ENCODE measurements at regions not wholly inside any gene's neighbourhood (a gene's known extent, or its start where the extent isn't known, plus 50 kb on each side); places are given as distances from the start of the nearest gene placed in this dataset.
A peak's percentile ranks its signal among the peaks of the same experiment; 100 is the strongest.

DNA sequence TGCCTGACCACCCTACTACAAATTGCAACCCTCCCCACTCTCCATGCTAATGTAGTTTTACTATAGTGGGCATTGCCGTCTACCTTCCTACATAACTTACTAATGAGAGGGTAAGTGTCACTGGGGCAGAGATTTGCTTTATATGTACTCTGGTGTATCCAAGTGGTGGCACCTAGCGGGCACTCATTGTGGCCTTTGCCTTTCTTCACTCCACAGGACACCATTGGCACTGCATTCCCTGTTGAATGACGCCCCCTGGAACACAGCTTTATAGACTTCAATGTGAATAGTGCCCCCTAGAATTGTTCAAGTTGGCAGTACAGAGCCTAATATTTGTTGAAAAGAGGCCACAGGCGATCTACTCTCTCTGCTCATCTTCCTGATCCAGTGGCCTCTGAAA, 215.8 kb downstream of the MID1IP1 start:
- H3K27ac ChIP-seq (ENCODE audit: low read depth, low read length) = no peak overlapping the region
- ChIA-PET POLR2A (no interaction called here), CTCF (no interaction called here), RAD21 (ENCODE audit: low non-redundant PET in 1 of 2, low total read pairs in 2 of 2, uncharacterized antibody in 2 of 2, unreplicated experiment in 2 of 2) (no interaction called here)
- H4K20me1 ChIP-seq (ENCODE audit: insufficient read depth) = no peaks in the 10 kb centered on the region
- peaks cover 0 to 1% of the 10 kb centered on the region in 2 experiments; a peak in 1 of 4 replicates for H3K4me1 ChIP-seq (ENCODE audit: control insufficient read depth in 1 of 2, insufficient read depth in 2 of 2, low read length in 2 of 2)
- no peaks in the 10 kb centered on the region for H3K27me3 ChIP-seq (ENCODE audit: insufficient read depth, low read length)
- H3K4me2 ChIP-seq (ENCODE audit: low read length) = no peak overlapping the region
- H3K9me2 ChIP-seq (ENCODE audit: insufficient read depth) = no peaks in the 10 kb centered on the region
- no peak overlapping the region for H3K4me3 ChIP-seq (replicated peaks in 1 of 2; ENCODE audit: low read depth in 1 of 2, low read length in 2 of 2)
- intact Hi-C loops (cut with micrococcal nuclease) = no loop called here
- no peaks in the 10 kb centered on the region for H3K79me2 ChIP-seq (ENCODE audit: insufficient read depth, low read length)
- no peak overlapping the region for H2AFZ ChIP-seq (ENCODE audit: low read depth, low read length, poor library complexity, severe bottlenecking)
- no TSS peak for BruUV-seq (replicated peaks)
- H3K36me3 ChIP-seq (ENCODE audit: control insufficient read depth in 1 of 2, insufficient read depth in 2 of 2, low read length in 2 of 2) = no peaks in the 10 kb centered on the region
- no peaks in the 10 kb centered on the region for H3K9me3 ChIP-seq (ENCODE audit: control insufficient read depth in 1 of 2, insufficient read depth in 1 of 2, low read depth in 1 of 2, low read length in 2 of 2)
- TF ChIP-seq POLR2A (IDR thresholded peaks at IDR 0.05; ENCODE audit: borderline replicate concordance, extremely low read depth, insufficient read depth, insufficient read length) = no peak
- TF ChIP-seq, protein P1, sequence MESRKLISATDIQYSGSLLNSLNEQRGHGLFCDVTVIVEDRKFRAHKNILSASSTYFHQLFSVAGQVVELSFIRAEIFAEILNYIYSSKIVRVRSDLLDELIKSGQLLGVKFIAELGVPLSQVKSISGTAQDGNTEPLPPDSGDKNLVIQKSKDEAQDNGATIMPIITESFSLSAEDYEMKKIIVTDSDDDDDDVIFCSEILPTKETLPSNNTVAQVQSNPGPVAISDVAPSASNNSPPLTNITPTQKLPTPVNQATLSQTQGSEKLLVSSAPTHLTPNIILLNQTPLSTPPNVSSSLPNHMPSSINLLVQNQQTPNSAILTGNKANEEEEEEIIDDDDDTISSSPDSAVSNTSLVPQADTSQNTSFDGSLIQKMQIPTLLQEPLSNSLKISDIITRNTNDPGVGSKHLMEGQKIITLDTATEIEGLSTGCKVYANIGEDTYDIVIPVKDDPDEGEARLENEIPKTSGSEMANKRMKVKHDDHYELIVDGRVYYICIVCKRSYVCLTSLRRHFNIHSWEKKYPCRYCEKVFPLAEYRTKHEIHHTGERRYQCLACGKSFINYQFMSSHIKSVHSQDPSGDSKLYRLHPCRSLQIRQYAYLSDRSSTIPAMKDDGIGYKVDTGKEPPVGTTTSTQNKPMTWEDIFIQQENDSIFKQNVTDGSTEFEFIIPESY (IDR thresholded peaks at IDR 0.05; ENCODE audit: extremely low read depth, insufficient replicate concordance, low read length) = no peak
- TF ChIP-seq, protein P2, sequence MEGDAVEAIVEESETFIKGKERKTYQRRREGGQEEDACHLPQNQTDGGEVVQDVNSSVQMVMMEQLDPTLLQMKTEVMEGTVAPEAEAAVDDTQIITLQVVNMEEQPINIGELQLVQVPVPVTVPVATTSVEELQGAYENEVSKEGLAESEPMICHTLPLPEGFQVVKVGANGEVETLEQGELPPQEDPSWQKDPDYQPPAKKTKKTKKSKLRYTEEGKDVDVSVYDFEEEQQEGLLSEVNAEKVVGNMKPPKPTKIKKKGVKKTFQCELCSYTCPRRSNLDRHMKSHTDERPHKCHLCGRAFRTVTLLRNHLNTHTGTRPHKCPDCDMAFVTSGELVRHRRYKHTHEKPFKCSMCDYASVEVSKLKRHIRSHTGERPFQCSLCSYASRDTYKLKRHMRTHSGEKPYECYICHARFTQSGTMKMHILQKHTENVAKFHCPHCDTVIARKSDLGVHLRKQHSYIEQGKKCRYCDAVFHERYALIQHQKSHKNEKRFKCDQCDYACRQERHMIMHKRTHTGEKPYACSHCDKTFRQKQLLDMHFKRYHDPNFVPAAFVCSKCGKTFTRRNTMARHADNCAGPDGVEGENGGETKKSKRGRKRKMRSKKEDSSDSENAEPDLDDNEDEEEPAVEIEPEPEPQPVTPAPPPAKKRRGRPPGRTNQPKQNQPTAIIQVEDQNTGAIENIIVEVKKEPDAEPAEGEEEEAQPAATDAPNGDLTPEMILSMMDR (IDR thresholded peaks at IDR 0.05 in 2 of 3, conservative IDR thresholded peaks at IDR 0.05 in 1 of 3; ENCODE audit: borderline replicate concordance in 1 of 3, insufficient read depth in 1 of 3, low read depth in 2 of 3, low read length in 2 of 3) = 0 out of 6 replicates have a peak, but pooled peaks of 1 of the 3 experiments have one; percentile 20
- no peak for TF ChIP-seq ELF1 (IDR thresholded peaks at IDR 0.05; ENCODE audit: borderline replicate concordance, low read depth)
- H3K9ac ChIP-seq (ENCODE audit: low read length) = no peak overlapping the region
- ATAC-seq (no peak), DNase-seq (ENCODE audit: low read depth, low spot score) (no peak)

DNA sequence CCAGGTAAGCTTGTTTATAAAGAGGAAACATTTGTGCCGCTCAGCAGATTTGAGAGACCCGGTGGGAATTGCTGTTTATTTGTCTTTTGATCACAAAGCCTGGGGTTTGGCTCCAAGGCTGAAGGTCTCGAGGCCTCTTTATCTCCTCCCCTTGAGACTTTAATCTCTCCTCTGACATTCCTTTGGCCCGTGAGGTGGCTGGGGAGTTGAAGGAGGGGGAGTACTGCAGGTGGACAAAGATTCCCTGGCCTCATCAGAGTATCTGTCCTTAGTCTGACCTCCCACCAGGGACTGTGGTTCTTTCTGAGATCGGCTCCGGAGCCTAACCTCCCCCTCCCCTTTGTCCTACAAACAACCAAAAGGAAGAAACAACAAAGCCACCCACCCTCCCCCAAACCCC, 216.5 kb downstream of the MID1IP1 start:
- no peak overlapping the region for H2AFZ ChIP-seq (ENCODE audit: low read depth, low read length, poor library complexity, severe bottlenecking)
- ATAC-seq (no peak), DNase-seq (ENCODE audit: low read depth, low spot score) (no peak)
- RAD21 ChIA-PET (ENCODE audit: low non-redundant PET in 1 of 2, low total read pairs in 2 of 2, uncharacterized antibody in 2 of 2, unreplicated experiment in 2 of 2) = no interaction called here
- no peak overlapping the region for H3K4me3 ChIP-seq (replicated peaks in 1 of 2; ENCODE audit: low read depth in 1 of 2, low read length in 2 of 2)
- intact Hi-C loops (cut with micrococcal nuclease) = no loop called here
- no peaks in the 10 kb centered on the region for H3K9me2 ChIP-seq (ENCODE audit: insufficient read depth)
- H3K9ac ChIP-seq (ENCODE audit: low read length) = no peak overlapping the region
- BruUV-seq (replicated peaks) = no TSS peak
- H3K4me2 ChIP-seq (ENCODE audit: low read length) = no peak overlapping the region
- TF ChIP-seq FOSL1 (IDR thresholded peaks at IDR 0.05; ENCODE audit: low read depth) = no peak
- no peak for TF ChIP-seq JUND (IDR thresholded peaks at IDR 0.05)
- no peak for TF ChIP-seq ZNF274 (IDR thresholded peaks at IDR 0.05; ENCODE audit: low read depth, low read length)
- no peak for TF ChIP-seq RAD21 (IDR thresholded peaks at IDR 0.05; ENCODE audit: low read depth)
- no peak for TF ChIP-seq SP1 (IDR thresholded peaks at IDR 0.05; ENCODE audit: low read depth)
- no peak for TF ChIP-seq TCF7L2 (IDR thresholded peaks at IDR 0.05; ENCODE audit: borderline replicate concordance, extremely low read depth, insufficient read depth, insufficient read length)
- TF ChIP-seq, protein P3, sequence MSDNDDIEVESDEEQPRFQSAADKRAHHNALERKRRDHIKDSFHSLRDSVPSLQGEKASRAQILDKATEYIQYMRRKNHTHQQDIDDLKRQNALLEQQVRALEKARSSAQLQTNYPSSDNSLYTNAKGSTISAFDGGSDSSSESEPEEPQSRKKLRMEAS (IDR thresholded peaks at IDR 0.05) = no peak
- TF ChIP-seq POLR2AphosphoS5 (IDR thresholded peaks at IDR 0.05; ENCODE audit: low read depth, low read length) = no peak
- no peaks in the 10 kb centered on the region for H3K27me3 ChIP-seq (ENCODE audit: insufficient read depth, low read length)
- H3K79me2 ChIP-seq (ENCODE audit: insufficient read depth, low read length) = no peaks in the 10 kb centered on the region
- H3K9me3 ChIP-seq (ENCODE audit: control insufficient read depth in 1 of 2, insufficient read depth in 1 of 2, low read depth in 1 of 2, low read length in 2 of 2) = no peaks in the 10 kb centered on the region
- H3K36me3 ChIP-seq (ENCODE audit: control insufficient read depth in 1 of 2, insufficient read depth in 2 of 2, low read length in 2 of 2) = no peaks in the 10 kb centered on the region
- no peak overlapping the region for H3K27ac ChIP-seq (ENCODE audit: low read depth, low read length)
- CTCF ChIA-PET = no interaction called here
- POLR2A ChIA-PET = no interaction called here
- no peaks in the 10 kb centered on the region for H3K4me1 ChIP-seq (ENCODE audit: control insufficient read depth in 1 of 2, insufficient read depth in 2 of 2, low read length in 2 of 2)
- H4K20me1 ChIP-seq (ENCODE audit: insufficient read depth) = no peaks in the 10 kb centered on the region

All from HCT116 (cell line).